ENCODE measurements at regions not wholly inside any gene's neighbourhood (a gene's known extent, or its start where the extent isn't known, plus 50 kb on each side); places are given as distances from the start of the nearest gene placed in this dataset.

DNA sequence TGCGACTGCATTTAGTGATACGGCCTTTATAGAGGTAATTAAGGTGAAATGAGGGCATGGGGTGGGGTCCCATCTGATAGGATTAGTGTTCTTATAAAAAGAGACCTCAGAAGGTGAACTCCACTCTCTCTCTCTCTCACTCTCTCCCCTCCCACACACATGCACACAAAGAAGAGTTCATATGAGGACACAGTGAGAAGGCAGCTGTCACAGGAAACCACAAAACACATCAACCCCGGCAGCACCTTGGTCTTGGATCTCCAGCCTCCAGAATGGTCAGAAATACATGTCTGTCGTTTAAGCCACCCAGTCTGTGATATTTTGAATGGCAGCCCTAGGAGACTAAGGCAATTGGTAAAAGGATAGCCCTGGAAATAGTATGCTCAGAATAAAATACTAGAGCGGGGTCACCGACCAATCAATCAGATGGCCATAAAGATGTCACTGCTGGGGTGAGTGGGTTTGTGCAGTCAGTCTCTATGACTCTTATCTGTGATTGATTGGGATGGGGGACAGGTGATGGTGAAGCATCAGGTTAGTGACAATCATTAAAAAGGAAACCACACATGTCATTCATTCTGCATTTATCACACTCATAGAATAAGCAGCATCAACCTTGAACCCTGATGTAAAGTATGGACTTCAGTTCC is 118.9 kb upstream of the POU3F3 start:
- DNase-seq, result peak; percentile 68

GRCh38 chr2:104736026-104736425 is 117.9 kb upstream of the POU3F3 start:
- DNase-seq, result no peak

- DNase-seq, result no peak
These were observed 112.1 kb upstream of the POU3F3 start for GRCh38 chr2:104741860-104742259.

DNA sequence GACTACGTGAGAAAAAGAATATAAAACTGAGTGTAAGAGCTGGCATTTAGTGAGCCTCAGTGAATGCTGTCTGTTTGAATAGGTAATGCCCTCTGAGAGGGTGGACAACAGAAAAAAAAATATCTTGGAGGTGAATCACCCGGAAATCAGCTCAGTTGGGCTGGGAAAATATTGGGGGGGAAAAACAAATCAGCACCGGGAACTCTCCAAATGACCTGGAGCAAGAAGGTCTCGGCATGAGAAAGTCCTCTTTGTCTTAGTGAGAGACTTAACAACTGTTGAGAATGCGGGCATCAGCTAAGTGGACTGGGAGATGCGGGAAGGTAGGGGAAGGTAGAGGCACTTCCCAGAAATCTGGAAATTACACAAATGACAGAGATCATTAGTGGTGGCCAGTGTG is 109.4 kb upstream of the POU3F3 start:
- no peak for DNase-seq

- DNase-seq, result no peak
These were observed 108.1 kb upstream of the POU3F3 start for GRCh38 chr2:104745846-104746245.

GRCh38 chr2:104746299-104746698 is 107.6 kb upstream of the POU3F3 start:
- DNase-seq, result no peak

GRCh38 chr2:104746858-104747257 is 107.1 kb upstream of the POU3F3 start:
- DNase-seq, result no peak

DNA sequence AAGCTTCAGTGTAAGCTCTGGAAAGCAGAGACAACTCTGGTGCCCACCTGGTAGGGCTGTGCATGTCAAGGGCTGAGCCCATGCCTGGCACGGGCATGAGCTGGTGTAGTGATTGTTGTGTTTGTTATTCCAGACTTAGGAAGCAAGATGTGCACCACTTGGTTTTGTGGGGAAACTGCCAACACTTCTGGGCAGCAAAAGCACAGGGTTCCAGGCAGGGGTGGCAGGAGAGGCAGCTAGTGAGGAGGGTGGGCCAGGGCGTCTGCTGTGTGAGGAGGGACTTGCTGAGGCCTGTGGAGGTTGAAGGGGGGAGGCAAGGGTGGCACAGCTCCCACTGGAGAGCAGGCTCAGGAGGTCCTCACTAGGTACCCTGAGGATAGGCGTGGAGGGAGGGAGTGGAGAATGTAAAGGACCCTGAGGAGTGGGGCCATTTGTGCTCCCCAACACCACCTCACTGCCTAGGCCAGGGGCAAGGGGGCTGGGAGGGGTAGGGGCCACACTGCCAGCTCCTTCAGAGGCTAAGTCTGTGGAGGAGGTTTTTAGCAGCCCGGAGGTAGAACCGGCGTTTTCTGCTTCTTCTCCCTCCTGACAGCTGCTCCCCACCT is 104.0 kb upstream of the POU3F3 start:
- DNase-seq, result no peak

DNA sequence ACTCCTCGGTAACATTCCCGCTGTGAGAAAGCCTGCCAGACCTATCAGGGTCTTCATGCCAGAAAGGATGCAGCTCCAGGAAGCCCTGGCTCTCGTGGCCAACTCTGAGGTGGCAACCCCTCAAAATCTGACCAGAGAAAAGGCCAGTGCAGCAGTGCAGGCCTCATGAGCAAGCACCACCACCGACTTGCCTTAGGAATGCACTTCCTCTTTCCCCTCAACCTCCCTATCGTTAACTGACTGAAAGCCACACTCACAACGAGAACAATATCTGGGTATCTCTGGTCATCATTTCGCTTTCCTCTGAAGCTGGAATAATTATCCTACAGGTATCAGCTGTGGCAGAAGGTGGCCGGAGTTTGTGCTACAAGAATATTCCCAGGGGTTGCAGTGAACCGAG is 101.4 kb upstream of the POU3F3 start:
- DNase-seq, result peak; percentile 58

GRCh38 chr2:104755026-104755878 is 98.7 kb upstream of the POU3F3 start:
- peak; percentile 82 for DNase-seq

DNA sequence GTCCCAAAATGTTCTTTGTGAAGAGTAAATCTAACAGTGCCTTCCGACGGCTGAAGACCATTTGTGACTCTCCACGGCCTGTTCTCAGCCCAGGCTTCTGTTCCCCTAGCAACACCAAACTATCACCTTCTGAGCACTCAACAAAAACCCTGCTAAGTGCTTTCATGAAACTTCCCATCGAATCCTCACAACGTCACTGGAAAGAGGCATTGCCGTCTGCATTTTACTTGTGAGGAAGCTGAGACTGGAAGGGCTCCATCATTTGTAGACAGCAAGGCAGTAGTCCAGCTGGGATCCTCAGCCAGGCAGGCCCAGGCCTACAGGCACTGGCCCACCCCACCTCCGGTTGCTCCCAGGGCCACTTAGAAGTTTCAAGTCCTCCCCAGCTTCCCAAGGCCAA is 97.8 kb upstream of the POU3F3 start:
- DNase-seq, result no peak

- DNase-seq, result no peak
These were observed 96.9 kb upstream of the POU3F3 start for GRCh38 chr2:104757056-104757455.

DNA sequence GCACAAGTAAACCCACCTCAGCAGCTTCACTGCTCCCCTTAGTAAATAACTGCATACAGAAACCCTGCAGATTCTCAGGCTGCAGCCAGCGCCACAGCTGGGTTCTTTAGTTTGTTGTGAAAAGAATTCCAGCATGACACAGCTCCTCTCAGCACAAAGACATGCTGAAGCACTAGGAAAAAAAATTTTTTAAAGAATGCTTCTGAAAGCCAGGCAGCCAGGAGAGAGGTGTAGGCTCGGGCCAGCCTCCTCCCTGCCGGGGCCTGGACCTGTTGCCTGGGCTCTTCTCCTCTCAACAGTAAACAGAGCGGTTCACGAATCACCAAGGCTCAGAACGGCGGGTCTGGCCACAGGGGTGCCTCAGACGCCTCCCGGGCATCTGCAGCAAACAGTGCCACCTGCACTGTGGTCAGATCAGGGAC is 95.7 kb upstream of the POU3F3 start:
- no peak for DNase-seq

- no peak for DNase-seq
These were observed 91.9 kb upstream of the POU3F3 start for GRCh38 chr2:104762031-104762430.

DNA sequence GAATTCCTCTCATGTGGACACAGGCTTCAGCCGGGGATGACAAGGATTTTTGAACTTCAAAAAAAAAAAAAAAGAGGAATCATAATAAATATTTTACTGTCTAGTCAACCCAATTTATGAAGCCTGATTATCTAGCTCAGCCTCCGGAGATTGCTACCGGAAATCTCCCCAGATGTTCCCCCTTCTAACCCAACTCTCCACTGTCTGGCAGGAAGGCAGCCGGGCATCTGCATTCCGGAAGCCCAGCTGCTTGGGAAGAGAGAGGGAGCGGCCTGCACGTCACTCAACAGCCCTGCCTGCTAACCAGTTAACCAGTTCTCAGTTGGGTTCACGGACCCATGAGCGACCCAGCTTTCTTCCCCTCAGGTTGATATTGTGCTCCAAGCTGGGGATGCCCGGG is 87.2 kb upstream of the POU3F3 start:
- peak; percentile 61 for DNase-seq

- peak; percentile 39 for DNase-seq
These were observed 85.2 kb upstream of the POU3F3 start for GRCh38 chr2:104768694-104769093.

GRCh38 chr2:104769096-104769495 is 84.8 kb upstream of the POU3F3 start:
- DNase-seq, result no peak

GRCh38 chr2:104772996-104773395 is 80.9 kb upstream of the POU3F3 start:
- DNase-seq, result peak; percentile 28

- no peak for DNase-seq
These were observed 79.3 kb upstream of the POU3F3 start for GRCh38 chr2:104774631-104775030.

GRCh38 chr2:104777721-104778120 is 76.2 kb upstream of the POU3F3 start:
- no peak for DNase-seq

- DNase-seq, result peak; percentile 13
These were observed 72.8 kb upstream of the POU3F3 start for GRCh38 chr2:104781151-104781550.

GRCh38 chr2:104784264-104784663 is 69.7 kb upstream of the POU3F3 start:
- no peak for DNase-seq

DNA sequence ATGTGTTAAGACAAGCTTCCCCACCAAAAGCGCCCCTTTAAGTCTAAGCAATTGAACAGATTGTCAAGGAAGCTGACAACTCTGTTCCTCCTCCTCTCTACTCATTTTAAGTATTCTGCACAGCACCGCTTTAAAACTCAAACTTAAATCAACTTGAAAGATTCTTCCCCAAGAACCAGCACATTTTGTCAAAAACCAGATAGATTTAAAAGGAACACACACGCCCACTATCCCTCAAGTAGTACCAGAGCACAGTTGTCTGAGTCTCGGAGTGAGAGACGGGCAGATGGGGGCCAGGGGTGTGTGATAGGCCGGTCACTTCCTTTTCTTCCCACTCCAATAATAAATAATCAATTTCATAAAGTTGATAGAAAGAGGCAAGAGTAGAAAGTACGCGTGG is 67.7 kb upstream of the POU3F3 start:
- no peak for DNase-seq

DNA sequence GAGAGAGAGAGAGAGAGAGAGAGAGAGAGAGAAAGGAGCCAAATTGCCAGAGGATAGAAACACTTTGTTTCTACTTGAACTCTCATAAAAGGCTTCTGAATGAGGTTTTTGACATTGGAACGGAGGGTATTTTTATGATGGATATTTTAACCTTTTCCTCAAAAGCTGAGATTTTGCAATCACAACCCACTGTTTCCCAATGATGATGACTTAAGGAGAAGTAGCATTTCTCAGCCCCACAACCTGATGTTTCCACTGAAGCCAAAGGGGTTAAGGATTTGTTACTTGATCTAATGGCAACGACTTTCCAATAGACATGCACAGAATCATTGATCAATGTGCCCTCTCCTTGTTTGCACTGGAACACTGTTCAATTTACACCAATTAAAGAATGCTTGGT is 67.1 kb upstream of the POU3F3 start:
- DNase-seq, result peak; percentile 8

All from hematopoietic multipotent progenitor cell treated with erythropoietin and hydrocortisone succinate and interleukin-3 and kit ligand, for 4 days (in vitro differentiated cells).